EH (cell line): ENCODE measurements at regions not wholly inside any gene's neighbourhood (a gene's known extent, or its start where the extent isn't known, plus 50 kb on each side); places are given as distances from the start of the nearest gene placed in this dataset.
"Not testable (repeated sequence)": the region's sequence is repeated elsewhere in the genome, so short reads cannot be mapped to it uniquely, and the experiment has no call there.

Experiments used
- DNase-seq: peaks from one replicate; pipeline ENCODE4 v3.0.0-alpha.2; 2015; ENCODE audit warnings: low read depth

- DNase-seq, result no peak
Observed at GRCh38 chr12:62194616-62195015, 65.6 kb upstream of the USP15 start.

- no peak for DNase-seq
Observed at GRCh38 chr12:62196146-62196545, 64.1 kb upstream of the USP15 start.

- not testable (repeated sequence) for DNase-seq
Observed at GRCh38 chr12:62202861-62203260, 57.3 kb upstream of the USP15 start.

GRCh38 chr12:62205346-62205745 is 54.9 kb upstream of the USP15 start:
- DNase-seq, result no peak

GRCh38 chr12:62207248-62207647 is 53.0 kb upstream of the USP15 start:
- DNase-seq, result no peak
